ENCODE measurements at regions not wholly inside any gene's neighbourhood (a gene's known extent, or its start where the extent isn't known, plus 50 kb on each side); places are given as distances from the start of the nearest gene placed in this dataset.

GRCh38 chr10:123527151-123527550 is 139.0 kb upstream of the GPR26 start:
- no peaks in the 10 kb centered on the region for H3K36me3 ChIP-seq (ENCODE audit: control insufficient read depth in 2 of 2, extremely low read depth in 1 of 2, insufficient read depth in 1 of 2, low read length in 1 of 2)
- H3K9me3 ChIP-seq, result no peaks in the 10 kb centered on the region
- ChIA-PET CTCF (no interaction called here), POLR2A (no interaction called here)
- no peak overlapping the region for H3K27ac Mint-ChIP-seq
- no peak overlapping the region for H3K27ac ChIP-seq (ENCODE audit: low read length)
- ATAC-seq (replicated peaks in 1 of 4) (no peak), DNase-seq (no peak)
- peaks cover 14% of the 10 kb centered on the region in 2 donors for H3K27me3 Mint-ChIP-seq
- H3K4me3 Mint-ChIP-seq, result no peak overlapping the region
- no peaks in the 10 kb centered on the region for H3K4me1 Mint-ChIP-seq
- H3K4me1 ChIP-seq (ENCODE audit: control insufficient read depth in 1 of 2, extremely low read depth in 1 of 2, insufficient read depth in 2 of 2, low read length in 2 of 2), result no peaks in the 10 kb centered on the region
- no peak overlapping the region for H3K4me3 ChIP-seq (ENCODE audit: control insufficient read depth in 1 of 2, extremely low read depth in 1 of 2, low read length in 1 of 2)
- peaks cover 0 to 4% (median 4%) of the 10 kb centered on the region in 3 donors for H3K9me3 Mint-ChIP-seq
- H3K36me3 Mint-ChIP-seq, result peaks cover 1% of the 10 kb centered on the region
- H3K27me3 ChIP-seq (replicated peaks in 1 of 2; ENCODE audit: control insufficient read depth in 2 of 2, extremely low read depth in 1 of 2, insufficient read depth in 2 of 2, low read length in 1 of 2), result peaks cover 0 to 25% of the 10 kb centered on the region in 2 experiments

- Histone ChIP-seq H3K9me3 (no peaks in the 10 kb centered on the region), H3K4me1 (ENCODE audit: control insufficient read depth in 1 of 2, extremely low read depth in 1 of 2, insufficient read depth in 2 of 2, low read length in 2 of 2) (no peaks in the 10 kb centered on the region), H3K36me3 (ENCODE audit: control insufficient read depth in 2 of 2, extremely low read depth in 1 of 2, insufficient read depth in 1 of 2, low read length in 1 of 2) (no peaks in the 10 kb centered on the region), H3K27me3 (replicated peaks in 1 of 2; ENCODE audit: control insufficient read depth in 2 of 2, extremely low read depth in 1 of 2, insufficient read depth in 2 of 2, low read length in 1 of 2) (peaks cover 0 to 20% of the 10 kb centered on the region in 2 experiments), H3K4me3 (ENCODE audit: control insufficient read depth in 1 of 2, extremely low read depth in 1 of 2, low read length in 1 of 2) (no peak overlapping the region), H3K27ac (ENCODE audit: low read length) (no peak overlapping the region)
- DNase-seq (no peak), ATAC-seq (replicated peaks in 1 of 4) (no peak)
- Mint-ChIP-seq H3K9me3 (peaks cover 0 to 12% (median 11%) of the 10 kb centered on the region in 3 donors), H3K4me3 (no peak overlapping the region), H3K36me3 (peaks cover 5% of the 10 kb centered on the region), H3K27ac (no peak overlapping the region), H3K4me1 (no peaks in the 10 kb centered on the region), H3K27me3 (peaks cover 18 to 22% of the 10 kb centered on the region in 2 donors)
- POLR2A ChIA-PET, result interaction anchor here in 1 of 2 donors (0.6 kb wide), 1 partner anchor 14 kb away, joined by 3 read pairs; no protein-coding TSS in a partner anchor
- CTCF ChIA-PET, result interaction anchor here (0.6 kb wide), 2 partner anchors 29 to 981 kb away, joined by 3 to 4 read pairs; no protein-coding TSS in a partner anchor
- WGBS (ENCODE audit: insufficient coverage), result 57% methylated on average over 9 of the region's 10 CpGs
Observed at GRCh38 chr10:123529146-123529760, 136.9 kb upstream of the GPR26 start.

- 83% methylated on average over 3 of the region's 9 CpGs for WGBS (ENCODE audit: insufficient coverage)
- peaks cover 21 to 25% of the 10 kb centered on the region in 2 donors for H3K27me3 Mint-ChIP-seq
- CTCF ChIA-PET, result interaction anchor here (0.6 kb wide), 3 partner anchors 8 to 982 kb away, joined by 3 to 4 read pairs (median 3); no protein-coding TSS in a partner anchor
Observed at GRCh38 chr10:123530166-123530870, 135.8 kb upstream of the GPR26 start.

GRCh38 chr10:123535386-123535785 is 130.8 kb upstream of the GPR26 start:
- ChIA-PET POLR2A (no interaction called here), CTCF (no interaction called here)
- peaks cover 0 to 12% (median 11%) of the 10 kb centered on the region in 3 donors for H3K9me3 Mint-ChIP-seq
- no peak overlapping the region for H3K4me3 ChIP-seq (ENCODE audit: control insufficient read depth in 1 of 2, extremely low read depth in 1 of 2, low read length in 1 of 2)
- DNase-seq (no peak), ATAC-seq (replicated peaks in 1 of 4) (no peak)
- 80% methylated on average over 4 of the region's 5 CpGs for WGBS (ENCODE audit: insufficient coverage)
- H3K27ac ChIP-seq (ENCODE audit: low read length), result no peak overlapping the region
- peaks cover 0 to 13% of the 10 kb centered on the region in 2 experiments for H3K27me3 ChIP-seq (replicated peaks in 1 of 2; ENCODE audit: control insufficient read depth in 2 of 2, extremely low read depth in 1 of 2, insufficient read depth in 2 of 2, low read length in 1 of 2)
- H3K27me3 Mint-ChIP-seq, result peaks cover 28 to 35% of the 10 kb centered on the region in 2 donors
- no peak overlapping the region for H3K27ac Mint-ChIP-seq
- H3K4me3 Mint-ChIP-seq, result no peak overlapping the region
- H3K4me1 Mint-ChIP-seq, result no peaks in the 10 kb centered on the region
- H3K36me3 Mint-ChIP-seq, result peaks cover 5% of the 10 kb centered on the region
- H3K4me1 ChIP-seq (ENCODE audit: control insufficient read depth in 1 of 2, extremely low read depth in 1 of 2, insufficient read depth in 2 of 2, low read length in 2 of 2), result no peaks in the 10 kb centered on the region
- no peaks in the 10 kb centered on the region for H3K36me3 ChIP-seq (ENCODE audit: control insufficient read depth in 2 of 2, extremely low read depth in 1 of 2, insufficient read depth in 1 of 2, low read length in 1 of 2)
- no peaks in the 10 kb centered on the region for H3K9me3 ChIP-seq

More at GRCh38 chr10:123530166-123530870, 135.8 kb upstream of the GPR26 start:
- Histone ChIP-seq H3K27me3 (replicated peaks in 1 of 2; ENCODE audit: control insufficient read depth in 2 of 2, extremely low read depth in 1 of 2, insufficient read depth in 2 of 2, low read length in 1 of 2) (peaks cover 0 to 18% of the 10 kb centered on the region in 2 experiments), H3K27ac (ENCODE audit: low read length) (no peak overlapping the region), H3K9me3 (no peaks in the 10 kb centered on the region), H3K4me3 (ENCODE audit: control insufficient read depth in 1 of 2, extremely low read depth in 1 of 2, low read length in 1 of 2) (no peak overlapping the region), H3K36me3 (ENCODE audit: control insufficient read depth in 2 of 2, extremely low read depth in 1 of 2, insufficient read depth in 1 of 2, low read length in 1 of 2) (no peaks in the 10 kb centered on the region), H3K4me1 (ENCODE audit: control insufficient read depth in 1 of 2, extremely low read depth in 1 of 2, insufficient read depth in 2 of 2, low read length in 2 of 2) (no peaks in the 10 kb centered on the region)
- Mint-ChIP-seq H3K36me3 (peaks cover 5% of the 10 kb centered on the region), H3K4me1 (no peaks in the 10 kb centered on the region), H3K27ac (no peak overlapping the region), H3K9me3 (peaks cover 0 to 12% (median 11%) of the 10 kb centered on the region in 3 donors), H3K4me3 (no peak overlapping the region)
- ATAC-seq (replicated peaks in 1 of 4), result no peak
- POLR2A ChIA-PET, result interaction anchor here in 1 of 2 donors (0.6 kb wide), 1 partner anchor 13 kb away, joined by 3 read pairs; no protein-coding TSS in a partner anchor
- no peak for DNase-seq

- Mint-ChIP-seq H3K4me3 (no peak overlapping the region), H3K27ac (no peak overlapping the region), H3K27me3 (peaks cover 29 to 35% of the 10 kb centered on the region in 2 donors), H3K9me3 (peaks cover 0 to 12% (median 11%) of the 10 kb centered on the region in 3 donors), H3K36me3 (peaks cover 5% of the 10 kb centered on the region), H3K4me1 (no peaks in the 10 kb centered on the region)
- 86% methylated on average over 6 of the region's 6 CpGs for WGBS (ENCODE audit: insufficient coverage)
- H3K9me3 ChIP-seq, result no peaks in the 10 kb centered on the region
- DNase-seq (no peak), ATAC-seq (replicated peaks in 1 of 4) (no peak)
- CTCF ChIA-PET, result no interaction called here
- H3K27me3 ChIP-seq (replicated peaks in 1 of 2; ENCODE audit: control insufficient read depth in 2 of 2, extremely low read depth in 1 of 2, insufficient read depth in 2 of 2, low read length in 1 of 2), result peaks cover 0 to 6% of the 10 kb centered on the region in 2 experiments
- no peak overlapping the region for H3K4me3 ChIP-seq (ENCODE audit: control insufficient read depth in 1 of 2, extremely low read depth in 1 of 2, low read length in 1 of 2)
- POLR2A ChIA-PET, result no interaction called here
- no peak overlapping the region for H3K27ac ChIP-seq (ENCODE audit: low read length)
- H3K4me1 ChIP-seq (ENCODE audit: control insufficient read depth in 1 of 2, extremely low read depth in 1 of 2, insufficient read depth in 2 of 2, low read length in 2 of 2), result no peaks in the 10 kb centered on the region
- no peaks in the 10 kb centered on the region for H3K36me3 ChIP-seq (ENCODE audit: control insufficient read depth in 2 of 2, extremely low read depth in 1 of 2, insufficient read depth in 1 of 2, low read length in 1 of 2)
Observed at GRCh38 chr10:123536176-123536845, 129.8 kb upstream of the GPR26 start.

DNA sequence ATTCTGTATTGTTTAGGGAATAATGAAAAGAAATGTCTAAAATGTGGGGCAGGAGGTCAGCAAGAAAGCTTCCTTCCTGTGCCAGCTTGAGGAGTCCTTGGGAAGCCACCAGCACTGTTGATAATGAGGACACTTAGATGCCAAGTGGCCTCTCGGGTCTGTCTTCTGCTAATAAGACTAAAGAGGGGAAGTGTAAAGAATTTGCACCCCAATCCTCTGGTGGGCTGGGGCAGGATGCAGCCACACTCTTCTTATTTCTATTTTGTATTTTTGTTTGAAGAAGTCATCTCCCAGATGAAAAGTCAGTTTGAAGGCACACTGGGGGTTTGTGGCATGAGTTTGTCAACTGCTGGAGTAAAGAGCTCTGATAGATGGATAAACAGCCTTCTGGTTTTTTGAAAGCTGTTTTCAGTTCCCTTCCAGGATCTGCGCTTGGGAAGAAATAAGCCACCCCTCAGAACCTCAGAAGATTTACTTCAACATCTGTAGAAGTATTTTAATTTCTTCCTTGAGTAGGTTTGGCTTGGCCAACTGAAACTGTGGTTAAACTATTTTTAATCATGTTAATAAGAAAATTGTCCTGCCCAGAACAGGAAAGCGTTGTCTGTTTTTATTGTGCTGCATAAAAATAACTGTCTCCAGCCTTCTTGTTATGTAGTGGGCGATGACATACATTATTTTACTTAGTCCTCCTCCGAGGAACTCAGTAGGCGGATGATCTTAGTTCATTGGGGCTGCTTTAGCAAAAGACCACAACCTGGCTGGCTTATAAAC is 128.8 kb upstream of the GPR26 start:
- 72% methylated on average over 4 of the region's 6 CpGs for WGBS (ENCODE audit: insufficient coverage)
- Mint-ChIP-seq H3K9me3 (peaks cover 0 to 6% (median 5%) of the 10 kb centered on the region in 3 donors), H3K27me3 (peaks cover 31 to 32% of the 10 kb centered on the region in 2 donors)

More for the DNA sequence above, 128.8 kb upstream of the GPR26 start:
- peaks cover 1% of the 10 kb centered on the region for H3K36me3 Mint-ChIP-seq
- H3K27ac Mint-ChIP-seq, result no peak overlapping the region
- no peaks in the 10 kb centered on the region for H3K9me3 ChIP-seq
- no peak overlapping the region for H3K27ac ChIP-seq (ENCODE audit: low read length)
- no peaks in the 10 kb centered on the region for H3K36me3 ChIP-seq (ENCODE audit: control insufficient read depth in 2 of 2, extremely low read depth in 1 of 2, insufficient read depth in 1 of 2, low read length in 1 of 2)
- POLR2A ChIA-PET, result no interaction called here
- no peaks in the 10 kb centered on the region for H3K4me1 Mint-ChIP-seq
- H3K4me3 Mint-ChIP-seq, result no peak overlapping the region
- DNase-seq, result no peak
- no peak overlapping the region for H3K4me3 ChIP-seq (ENCODE audit: control insufficient read depth in 1 of 2, extremely low read depth in 1 of 2, low read length in 1 of 2)
- H3K27me3 ChIP-seq (replicated peaks in 1 of 2; ENCODE audit: control insufficient read depth in 2 of 2, extremely low read depth in 1 of 2, insufficient read depth in 2 of 2, low read length in 1 of 2), result peaks cover 0 to 6% of the 10 kb centered on the region in 2 experiments
- CTCF ChIA-PET, result no interaction called here
- H3K4me1 ChIP-seq (ENCODE audit: control insufficient read depth in 1 of 2, extremely low read depth in 1 of 2, insufficient read depth in 2 of 2, low read length in 2 of 2), result no peaks in the 10 kb centered on the region
- no peak for ATAC-seq (replicated peaks in 1 of 4)

Measured in T-cell (primary cell).